NCI-H1092 treated with DMSO at 0.1 percent for 48 hours (cell line): ENCODE measurements at regions not wholly inside any gene's neighbourhood (a gene's known extent, or its start where the extent isn't known, plus 50 kb on each side); places are given as distances from the start of the nearest gene placed in this dataset.
"Not testable (repeated sequence)": the region's sequence is repeated elsewhere in the genome, so short reads cannot be mapped to it uniquely, and the experiment has no call there.

Experiments
- DNase-seq: peaks from one replicate; lab custom pipeline; 2025; lab: John Stamatoyannopoulos, UW

- DNase-seq, result no peak
Measured at GRCh38 chr1:232715154-232715553, 85.2 kb upstream of the SIPA1L2 start.

GRCh38 chr1:232717911-232718310, 87.3 kb upstream of the MAP10 start:
- DNase-seq, result not testable (repeated sequence)

GRCh38 chr1:232718928-232719927, 86.0 kb upstream of the MAP10 start:
- DNase-seq, result no peak

- DNase-seq, result no peak
Measured at GRCh38 chr1:232722626-232723025, 82.6 kb upstream of the MAP10 start.

GRCh38 chr1:232725305-232726047, 79.7 kb upstream of the MAP10 start:
- DNase-seq, result no peak

- DNase-seq, result no peak
Measured at GRCh38 chr1:232726048-232726779, 79.0 kb upstream of the MAP10 start.

GRCh38 chr1:232728507-232729263, 76.5 kb upstream of the MAP10 start:
- DNase-seq, result no peak

- no peak for DNase-seq
Measured at GRCh38 chr1:232732344-232732910, 72.8 kb upstream of the MAP10 start.

- DNase-seq, result no peak
Measured at GRCh38 chr1:232737917-232738316, 67.3 kb upstream of the MAP10 start.

- no peak for DNase-seq
Measured at GRCh38 chr1:232743999-232744398, 61.2 kb upstream of the MAP10 start.

GRCh38 chr1:232744847-232745246, 60.4 kb upstream of the MAP10 start:
- no peak for DNase-seq

GRCh38 chr1:232745698-232746097, 59.5 kb upstream of the MAP10 start:
- not testable (repeated sequence) for DNase-seq

- DNase-seq, result no peak
Measured at GRCh38 chr1:232748910-232749368, 56.3 kb upstream of the MAP10 start.

- no peak for DNase-seq
Measured at GRCh38 chr1:232751393-232752140, 53.6 kb upstream of the MAP10 start.

- DNase-seq, result no peak
Measured at GRCh38 chr1:232752365-232752764, 52.9 kb upstream of the MAP10 start.

GRCh38 chr1:232754930-232755329, 50.3 kb upstream of the MAP10 start:
- no peak for DNase-seq
